HG02678 (cell line): ENCODE measurements at regions not wholly inside any gene's neighbourhood (a gene's known extent, or its start where the extent isn't known, plus 50 kb on each side); places are given as distances from the start of the nearest gene placed in this dataset.

Experiments
- ATAC-seq: cut with Tn5 transposase; IDR thresholded peaks from one replicate; pipeline ENCODE4 v1.9.1; 2021; ENCODE audit warnings: mild to moderate bottlenecking, moderate library complexity; ENCODE audit not compliant: unreplicated experiment

- no peak for ATAC-seq
These were observed 521.3 kb upstream of the ZNF608 start for GRCh38 chr5:125267636-125268248.

- no peak for ATAC-seq
These were observed 523.5 kb upstream of the ZNF608 start for GRCh38 chr5:125269926-125270325.

DNA sequence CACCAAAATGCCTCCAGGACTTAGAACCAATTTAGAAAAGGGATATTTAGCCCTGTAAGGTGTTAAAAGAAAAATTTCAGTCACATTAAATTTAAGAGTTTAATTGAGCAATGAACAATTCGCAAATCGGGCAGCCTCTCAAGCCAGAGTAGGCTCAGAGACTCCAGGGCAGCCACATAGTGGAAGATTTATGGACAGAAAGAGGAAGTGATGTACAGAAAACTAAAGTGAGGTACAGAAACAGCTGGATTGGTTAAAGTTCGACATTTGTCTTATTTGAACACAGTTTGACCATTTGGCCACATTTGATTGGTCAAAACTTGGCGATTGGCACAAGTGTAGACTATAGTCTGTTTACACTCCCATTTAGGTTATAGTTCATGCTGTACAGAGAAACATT lies 525.9 kb upstream of the ZNF608 start:
- no peak for ATAC-seq

DNA sequence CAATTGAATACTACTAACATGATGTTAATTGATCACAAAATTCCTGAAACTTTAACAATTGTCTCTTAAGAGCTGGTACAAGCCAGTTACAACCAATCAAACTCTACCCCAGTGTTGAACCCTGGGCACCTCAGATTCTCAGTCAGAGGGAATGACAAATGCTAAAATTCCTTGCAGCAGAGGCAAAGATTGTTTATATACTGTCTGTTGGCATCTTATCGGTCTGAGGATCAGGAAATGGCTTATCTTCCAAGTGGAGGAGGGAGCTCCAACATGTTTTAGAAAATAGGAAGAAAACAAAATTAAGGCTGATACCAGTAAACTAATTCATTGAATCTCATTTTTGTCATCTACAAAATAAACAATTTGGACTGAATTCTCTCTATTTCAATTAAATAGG lies 527.8 kb upstream of the ZNF608 start:
- no peak for ATAC-seq

DNA sequence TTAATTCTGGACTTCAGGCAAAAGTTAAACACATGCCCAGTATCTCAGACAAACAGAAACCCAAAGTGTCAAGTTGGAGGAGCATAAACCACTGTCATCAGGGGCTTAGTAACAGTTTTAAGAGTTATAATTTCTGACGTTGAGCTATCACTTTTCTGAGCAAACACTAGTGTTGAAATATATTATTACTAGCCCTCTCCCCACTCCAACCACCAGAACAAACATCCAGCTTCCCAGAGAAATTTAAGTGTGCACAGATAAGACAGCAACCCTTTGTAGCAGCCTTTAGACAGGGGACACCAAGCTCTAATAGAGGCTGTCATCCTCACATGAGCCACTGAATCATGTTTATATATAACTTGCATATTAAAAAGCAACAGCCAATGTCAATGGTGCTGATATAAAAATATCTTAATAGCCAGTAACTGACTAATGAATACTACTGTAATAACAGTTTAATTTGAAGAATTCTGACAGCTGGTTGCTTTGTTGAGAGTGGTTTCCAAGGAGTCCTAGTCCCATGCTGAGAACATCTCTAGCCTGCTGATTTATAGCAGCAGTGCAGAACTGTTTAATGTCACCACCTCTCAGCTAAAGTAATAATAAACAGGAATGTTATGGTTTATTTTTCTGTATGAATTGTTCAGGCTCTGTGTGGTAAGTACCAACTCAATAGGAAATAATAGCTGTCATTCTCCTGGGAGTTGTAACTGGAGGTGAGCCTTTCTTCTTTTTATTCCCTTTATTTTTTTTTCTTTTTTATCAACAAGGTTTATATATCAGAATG lies 528.7 kb upstream of the ZNF608 start:
- ATAC-seq: no peak

- ATAC-seq: no peak
These were observed 529.3 kb upstream of the ZNF608 start for GRCh38 chr5:125275725-125276090.

- no peak for ATAC-seq
These were observed 529.7 kb upstream of the ZNF608 start for GRCh38 chr5:125276096-125276495.

GRCh38 chr5:125277494-125278154 lies 531.2 kb upstream of the ZNF608 start:
- ATAC-seq: no peak

DNA sequence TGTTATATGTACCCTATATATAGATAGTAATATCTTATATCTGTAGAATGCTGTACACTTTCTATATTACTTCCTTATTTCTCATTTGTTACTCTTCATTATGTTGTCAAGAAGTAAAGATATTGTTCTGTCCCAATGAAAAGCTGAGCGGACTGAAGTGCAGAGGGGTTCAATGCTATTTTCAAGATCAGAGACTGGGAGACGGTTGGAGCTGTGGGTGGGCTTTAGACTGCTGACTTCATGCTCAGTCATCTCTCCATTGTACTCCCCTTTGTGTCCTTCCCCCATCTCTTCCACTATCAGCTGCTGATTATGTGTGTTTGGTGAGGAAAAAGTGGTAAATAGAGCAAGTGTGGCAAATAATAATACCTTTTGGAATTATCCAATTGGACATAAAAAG lies 532.3 kb upstream of the ZNF608 start:
- ATAC-seq: no peak

DNA sequence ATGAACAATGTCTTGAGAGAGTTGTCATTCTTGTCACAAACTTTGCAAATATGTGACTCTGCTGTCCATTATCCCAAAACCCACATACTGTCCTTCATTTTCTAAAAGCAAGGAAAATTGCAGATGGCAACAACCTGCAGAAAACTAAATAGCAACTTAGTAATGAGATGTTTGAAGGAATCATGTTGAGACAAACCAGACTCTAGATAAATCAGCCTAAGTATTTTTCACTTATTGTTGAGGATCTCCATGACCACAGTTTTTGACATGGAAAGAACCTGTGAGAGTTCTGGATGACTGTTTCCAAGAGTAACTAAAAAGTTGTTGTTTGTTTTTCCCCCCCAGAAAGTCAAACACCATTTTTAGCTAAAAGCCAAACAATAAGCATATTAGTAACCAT lies 535.2 kb upstream of the ZNF608 start:
- ATAC-seq: no peak

- no peak for ATAC-seq
These were observed 536.9 kb upstream of the ZNF608 start for GRCh38 chr5:125283372-125283771.

DNA sequence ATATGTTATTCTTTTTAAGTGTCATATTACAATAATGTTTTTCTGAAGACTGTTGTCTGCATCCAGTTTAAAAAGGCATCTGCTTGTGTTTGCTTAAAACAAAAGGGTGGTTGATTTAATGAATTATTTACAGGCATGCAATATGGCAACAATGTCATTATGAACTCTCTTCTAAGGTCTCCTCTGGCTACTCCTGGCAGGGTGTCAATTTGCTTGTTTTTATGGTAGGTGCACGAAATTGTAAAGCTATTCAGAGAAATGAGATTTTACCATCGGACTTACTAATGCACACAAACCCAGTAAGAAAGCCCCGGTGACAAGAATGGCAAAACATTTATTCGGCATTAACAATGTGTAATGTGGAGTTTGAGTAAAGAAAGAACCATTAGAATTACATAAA lies 539.8 kb upstream of the ZNF608 start:
- ATAC-seq: no peak

DNA sequence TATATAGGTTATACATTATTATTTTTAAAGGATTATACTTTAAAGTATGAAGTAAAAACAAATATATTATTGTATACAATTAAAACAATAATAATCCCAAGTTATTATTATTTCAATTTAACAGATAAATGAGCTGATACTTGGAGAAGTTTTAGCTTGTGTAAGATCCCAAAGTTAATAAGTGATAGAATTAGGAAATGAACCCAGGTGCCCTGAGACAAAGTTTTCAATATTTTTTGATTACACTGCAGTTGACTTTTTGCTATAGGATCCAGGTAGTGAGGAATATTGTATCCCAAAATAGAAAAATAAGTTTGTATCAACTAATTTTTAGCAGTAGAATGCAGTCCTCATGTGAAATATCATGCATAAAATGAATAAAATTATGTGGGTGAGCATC lies 543.2 kb upstream of the ZNF608 start:
- no peak for ATAC-seq

- ATAC-seq: no peak
These were observed 544.5 kb upstream of the ZNF608 start for GRCh38 chr5:125290935-125291334.

GRCh38 chr5:125291447-125291846 lies 545.0 kb upstream of the ZNF608 start:
- ATAC-seq: no peak

DNA sequence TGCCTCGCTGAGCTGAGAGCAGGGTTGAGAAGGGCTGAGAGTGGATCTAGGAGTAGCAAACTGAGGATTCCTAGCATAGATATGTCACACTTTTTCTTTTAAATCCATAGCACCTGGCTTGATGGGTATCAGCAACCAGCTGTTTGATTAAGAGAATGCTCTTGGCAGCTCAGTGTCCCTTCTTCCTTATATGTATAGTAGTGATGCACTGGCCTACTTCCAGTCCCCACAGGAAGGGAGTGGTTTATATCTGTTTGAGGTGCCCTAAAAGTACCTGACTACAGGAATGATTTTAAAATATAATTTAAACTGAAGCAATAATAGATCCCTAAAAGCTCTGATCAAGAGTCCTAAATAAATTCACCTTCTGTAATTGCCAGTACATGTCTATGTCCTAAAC lies 546.8 kb upstream of the ZNF608 start:
- no peak for ATAC-seq

- ATAC-seq: no peak
These were observed 547.3 kb upstream of the ZNF608 start for GRCh38 chr5:125293726-125294125.

DNA sequence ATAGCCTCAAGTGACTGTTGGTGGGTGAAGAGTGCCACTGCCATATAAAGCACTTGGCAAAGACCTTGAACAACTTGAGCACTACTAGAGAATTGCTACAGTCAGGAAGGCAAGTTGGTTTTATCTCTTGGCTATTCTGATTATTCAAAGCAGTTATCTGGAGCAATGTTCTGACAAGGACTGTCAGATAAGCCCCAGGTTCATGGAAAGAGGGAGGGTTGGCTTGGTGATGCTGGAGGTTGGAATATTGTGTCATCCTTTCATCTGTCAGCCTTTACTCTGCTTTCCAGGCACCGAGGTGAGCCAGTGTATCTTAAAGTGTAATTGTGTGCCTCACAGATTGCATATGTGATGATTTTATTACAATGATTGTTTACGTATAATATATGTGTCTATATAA lies 548.4 kb upstream of the ZNF608 start:
- ATAC-seq: no peak

- ATAC-seq: no peak
These were observed 549.0 kb upstream of the ZNF608 start for GRCh38 chr5:125295405-125295872.

DNA sequence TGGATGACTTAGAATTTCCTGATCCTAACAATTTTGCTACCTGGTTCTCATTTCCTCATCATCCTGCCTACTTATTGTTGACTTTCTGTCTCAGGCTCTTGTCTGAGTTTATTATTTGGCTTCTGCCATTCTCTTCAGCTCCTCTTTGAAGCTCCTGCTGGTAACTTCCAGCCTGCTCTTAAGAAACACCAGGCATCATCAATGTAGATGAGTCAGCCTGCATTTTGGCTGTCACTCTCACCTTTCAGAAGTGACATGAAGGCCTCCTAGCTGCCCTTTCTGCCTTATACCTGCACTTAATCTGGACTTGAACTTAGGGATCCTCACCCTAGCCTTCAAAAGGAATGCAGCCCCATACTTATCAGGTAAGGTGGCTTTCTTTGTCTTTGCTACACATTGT lies 551.8 kb upstream of the ZNF608 start:
- no peak for ATAC-seq

- no peak for ATAC-seq
These were observed 552.4 kb upstream of the ZNF608 start for GRCh38 chr5:125298746-125299379.

GRCh38 chr5:125301711-125302110 lies 555.3 kb upstream of the ZNF608 start:
- ATAC-seq: no peak
